Neural cell (in vitro differentiated cells): ENCODE measurements at regions not wholly inside any gene's neighbourhood (a gene's known extent, or its start where the extent isn't known, plus 50 kb on each side); places are given as distances from the start of the nearest gene placed in this dataset.
"Not testable (repeated sequence)": the region's sequence is repeated elsewhere in the genome, so short reads cannot be mapped to it uniquely, and the experiment has no call there.

Source experiments
- H2AFZ ChIP-seq: fragments of 200-600, 300-800 bp; sonication (generic), shearing (Covaris generic); 2 replicates; pipeline ENCODE4 v1.6.0; 2014; ENCODE audit warnings: low read depth, mild to moderate bottlenecking, antibody characterized with exemption, low read length, moderate library complexity
- H3F3A ChIP-seq: fragments of 200-600 bp; shearing (Covaris generic); 2 replicates; pipeline ENCODE4 v1.6.1; 2016; ENCODE audit warnings: mild to moderate bottlenecking, moderate library complexity, mixed read lengths, antibody characterized with exemption, low read length; ENCODE audit not compliant: insufficient read depth, poor library complexity, severe bottlenecking
- H3K27ac ChIP-seq: fragments of 200-600, 300-800 bp; sonication (generic), shearing (Covaris generic); 2 replicates; pipeline ENCODE4 v1.5.1; 2014; ENCODE audit warnings: mild to moderate bottlenecking, low read length, moderate library complexity
- H3K27me3 ChIP-seq: fragments of 300-800, 200-600 bp; sonication (generic), shearing (Covaris generic); 2 replicates; pipeline ENCODE4 v1.6.0; 2014; ENCODE audit warnings: mild to moderate bottlenecking, low read depth, low read length, moderate library complexity; ENCODE audit not compliant: insufficient read depth
- H3K36me3 ChIP-seq: fragments of 300-800, 200-600 bp; sonication (generic), shearing (Covaris generic); 2 replicates; pipeline ENCODE4 v1.5.1; 2014; ENCODE audit warnings: mild to moderate bottlenecking, antibody characterized with exemption, low read length, moderate library complexity; ENCODE audit not compliant: insufficient read depth
- H3K4me2 ChIP-seq: fragments of 300-800, 200-600 bp; sonication (generic), shearing (Covaris generic); 2 replicates; pipeline ENCODE4 v1.6.0; 2014; ENCODE audit warnings: mild to moderate bottlenecking, low read length
- H3K4me3 ChIP-seq: fragments of 300-800, 200-600 bp; sonication (generic), shearing (Covaris generic); 2 replicates; pipeline ENCODE4 v1.5.1; 2014; ENCODE audit warnings: mild to moderate bottlenecking, low read length, moderate library complexity
- H3K79me2 ChIP-seq: fragments of 200-600 bp; shearing (Covaris generic); replicated peaks from 2 replicates; pipeline ENCODE4 v1.6.0; 2014; ENCODE audit warnings: mild to moderate bottlenecking, low read length, moderate library complexity; ENCODE audit not compliant: insufficient read depth
- H3K9ac ChIP-seq: fragments of 300-800, 200-600 bp; sonication (generic), shearing (Covaris generic); 2 replicates; pipeline ENCODE4 v1.6.1; 2016; ENCODE audit warnings: mild to moderate bottlenecking, low read length, mixed read lengths
- H3K9me2 ChIP-seq: fragments of 200-600 bp; shearing (Covaris generic); 2 replicates; pipeline ENCODE4 v1.6.1; 2016; ENCODE audit warnings: mild to moderate bottlenecking, low read length, mixed read lengths; ENCODE audit not compliant: insufficient read depth
- H3K9me3 ChIP-seq: fragments of 200-600, 300-800 bp; sonication (generic), shearing (Covaris generic); 2 replicates; pipeline ENCODE4 v1.6.1; 2016; ENCODE audit warnings: mild to moderate bottlenecking, mixed run types, low read length, moderate library complexity, mixed read lengths
- H4K20me1 ChIP-seq: fragments of 200-600 bp; shearing (Covaris generic); 2 replicates; pipeline ENCODE4 v1.6.1; 2016; ENCODE audit warnings: mild to moderate bottlenecking, mixed run types; ENCODE audit not compliant: insufficient read depth
- CTCF ChIP-seq: fragments of 450-650 bp; IDR thresholded peaks from 2 replicates; pipeline ENCODE4 v1.5.1; 2014; ENCODE audit warnings: antibody characterized with exemption, mild to moderate bottlenecking, moderate library complexity; ENCODE audit not compliant: poor library complexity, severe bottlenecking
- EP300 ChIP-seq: fragments of 450-650 bp; conservative IDR thresholded peaks from 2 replicates; pipeline ENCODE4 v1.6.1; 2014; ENCODE audit warnings: antibody characterized with exemption, mild to moderate bottlenecking, moderate library complexity; ENCODE audit not compliant: poor library complexity, severe bottlenecking
- EZH2 ChIP-seq: fragments of 200-600, 300-800 bp; shearing (Covaris generic), sonication (generic); IDR thresholded peaks from 2 replicates; pipeline ENCODE4 v1.6.1; 2014; ENCODE audit warnings: antibody characterized with exemption, low read length, borderline replicate concordance, mild to moderate bottlenecking; ENCODE audit not compliant: insufficient read depth, poor library complexity, severe bottlenecking
- MXI1 ChIP-seq: fragments of 450-650 bp; conservative IDR thresholded peaks from 2 replicates; pipeline ENCODE4 v1.6.1; 2014; ENCODE audit warnings: antibody characterized with exemption, mild to moderate bottlenecking; ENCODE audit not compliant: poor library complexity, severe bottlenecking
- POLR2AphosphoS5 ChIP-seq: IDR thresholded peaks from 2 replicates; pipeline ENCODE4 v1.6.1; 2012
- RAD21 ChIP-seq: fragments of 450-650 bp; conservative IDR thresholded peaks from 2 replicates; pipeline ENCODE4 v1.6.1; 2014; ENCODE audit warnings: antibody characterized with exemption, mild to moderate bottlenecking, moderate library complexity
- REST ChIP-seq: IDR thresholded peaks from 2 replicates; pipeline ENCODE4 v1.6.1; 2012; ENCODE audit warnings: borderline replicate concordance
- SMC3 ChIP-seq: fragments of 450-650 bp; conservative IDR thresholded peaks from 2 replicates; pipeline ENCODE4 v1.6.1; 2014; ENCODE audit warnings: antibody characterized with exemption, mild to moderate bottlenecking, moderate library complexity; ENCODE audit not compliant: poor library complexity
- TAF1 ChIP-seq: IDR thresholded peaks from 2 replicates; pipeline ENCODE4 v1.6.1; 2012; ENCODE audit warnings: low read depth

- H3K79me2 ChIP-seq = no peaks in the 10 kb centered on the region
- H3K27ac ChIP-seq = no peak overlapping the region
- H3K9me2 ChIP-seq = no peaks in the 10 kb centered on the region
- H3K9ac ChIP-seq = no peak overlapping the region
- H3K4me2 ChIP-seq = no peak overlapping the region
- H2AFZ ChIP-seq = no peak overlapping the region
- TF ChIP-seq TAF1 (no peak), EP300 (no peak), RAD21 (no peak), REST (no peak), EZH2 (no peak), MXI1 (no peak), SMC3 (no peak), CTCF (no peak)
- H3K4me3 ChIP-seq = no peak overlapping the region
- H3K36me3 ChIP-seq = no peaks in the 10 kb centered on the region
- H3K9me3 ChIP-seq = no peaks in the 10 kb centered on the region
- no peaks in the 10 kb centered on the region for H4K20me1 ChIP-seq
- H3F3A ChIP-seq = no peaks in the 10 kb centered on the region
- H3K27me3 ChIP-seq = no peaks in the 10 kb centered on the region
These were observed 138.3 kb upstream of the FAM47A start for GRCh38 chrX:34270434-34270833.

- H3K9me3 ChIP-seq = no peaks in the 10 kb centered on the region
- no peak for TF ChIP-seq EP300
- no peak for TF ChIP-seq TAF1
- no peak for TF ChIP-seq EZH2
- TF ChIP-seq RAD21 = no peak
- no peak for TF ChIP-seq MXI1
- no peak for TF ChIP-seq REST
- no peak for TF ChIP-seq POLR2AphosphoS5
- no peak for TF ChIP-seq CTCF
- no peak for TF ChIP-seq SMC3
- no peaks in the 10 kb centered on the region for H4K20me1 ChIP-seq
- no peak overlapping the region for H3K9ac ChIP-seq
- H3K9me2 ChIP-seq = no peaks in the 10 kb centered on the region
- no peak overlapping the region for H2AFZ ChIP-seq
- no peak overlapping the region for H3K4me2 ChIP-seq
- H3K27ac ChIP-seq = no peak overlapping the region
- no peaks in the 10 kb centered on the region for H3K36me3 ChIP-seq
- no peaks in the 10 kb centered on the region for H3K27me3 ChIP-seq
- no peaks in the 10 kb centered on the region for H3F3A ChIP-seq
- H3K79me2 ChIP-seq = no peaks in the 10 kb centered on the region
- H3K4me3 ChIP-seq = no peak overlapping the region
These were observed 106.8 kb upstream of the FAM47A start for GRCh38 chrX:34238896-34239295.

- not testable (repeated sequence) for H3F3A ChIP-seq, H2AFZ ChIP-seq, H3K36me3 ChIP-seq, H4K20me1 ChIP-seq, H3K9me2 ChIP-seq, H3K27me3 ChIP-seq, H3K4me2 ChIP-seq, H3K9ac ChIP-seq, H3K4me3 ChIP-seq, H3K9me3 ChIP-seq, H3K27ac ChIP-seq, H3K79me2 ChIP-seq
These were observed 98.0 kb upstream of the FAM47A start for GRCh38 chrX:34230156-34230555.
